ENCODE measurements at regions not wholly inside any gene's neighbourhood (a gene's known extent, or its start where the extent isn't known, plus 50 kb on each side); places are given as distances from the start of the nearest gene placed in this dataset.

DNA sequence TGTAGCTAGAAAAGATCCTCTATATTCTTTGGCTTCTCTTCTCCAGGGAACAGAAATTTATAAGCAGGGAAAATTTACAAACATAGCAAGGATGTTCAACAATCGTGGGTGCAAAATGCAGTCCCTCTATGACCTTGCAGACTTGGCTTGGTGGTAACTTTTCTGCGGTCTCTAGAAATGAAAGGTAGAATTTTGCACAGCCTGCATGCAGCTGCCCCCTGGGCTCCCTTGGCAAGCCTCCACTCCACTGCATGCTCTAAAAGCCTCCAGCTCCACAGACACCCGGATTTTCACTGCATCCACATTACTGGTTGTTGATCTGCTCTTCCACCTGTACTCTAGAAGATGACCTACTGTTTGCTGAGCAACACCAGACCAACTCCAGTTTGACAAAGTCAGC lies 236.5 kb upstream of the EYS start:
- no peak for TF ChIP-seq ZNF274 (IDR thresholded peaks at IDR 0.05; ENCODE audit: low read length)
- no peak for TF ChIP-seq ZNF274 (tag by site-specific recombination; IDR thresholded peaks at IDR 0.05; ENCODE audit: borderline replicate concordance)
- TF ChIP-seq ZBTB8A (tag by site-specific recombination; IDR thresholded peaks at IDR 0.05), result no peak
- TF ChIP-seq TCF7L2 (IDR thresholded peaks at IDR 0.05; ENCODE audit: borderline replicate concordance, low read depth, low read length), result no peak
- no peak for TF ChIP-seq SETDB1 (IDR thresholded peaks at IDR 0.05; ENCODE audit: insufficient read length, low read length)
- no peak for TF ChIP-seq ZNF548 (tag by site-specific recombination; IDR thresholded peaks at IDR 0.05)
- TF ChIP-seq, protein P1, sequence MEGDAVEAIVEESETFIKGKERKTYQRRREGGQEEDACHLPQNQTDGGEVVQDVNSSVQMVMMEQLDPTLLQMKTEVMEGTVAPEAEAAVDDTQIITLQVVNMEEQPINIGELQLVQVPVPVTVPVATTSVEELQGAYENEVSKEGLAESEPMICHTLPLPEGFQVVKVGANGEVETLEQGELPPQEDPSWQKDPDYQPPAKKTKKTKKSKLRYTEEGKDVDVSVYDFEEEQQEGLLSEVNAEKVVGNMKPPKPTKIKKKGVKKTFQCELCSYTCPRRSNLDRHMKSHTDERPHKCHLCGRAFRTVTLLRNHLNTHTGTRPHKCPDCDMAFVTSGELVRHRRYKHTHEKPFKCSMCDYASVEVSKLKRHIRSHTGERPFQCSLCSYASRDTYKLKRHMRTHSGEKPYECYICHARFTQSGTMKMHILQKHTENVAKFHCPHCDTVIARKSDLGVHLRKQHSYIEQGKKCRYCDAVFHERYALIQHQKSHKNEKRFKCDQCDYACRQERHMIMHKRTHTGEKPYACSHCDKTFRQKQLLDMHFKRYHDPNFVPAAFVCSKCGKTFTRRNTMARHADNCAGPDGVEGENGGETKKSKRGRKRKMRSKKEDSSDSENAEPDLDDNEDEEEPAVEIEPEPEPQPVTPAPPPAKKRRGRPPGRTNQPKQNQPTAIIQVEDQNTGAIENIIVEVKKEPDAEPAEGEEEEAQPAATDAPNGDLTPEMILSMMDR (tag by site-specific recombination; IDR thresholded peaks at IDR 0.05), result no peak
- no peak for TF ChIP-seq GLI4 (tag by site-specific recombination; IDR thresholded peaks at IDR 0.05)
- TF ChIP-seq MYNN (tag by site-specific recombination; IDR thresholded peaks at IDR 0.05; ENCODE audit: borderline replicate concordance), result no peak
- TF ChIP-seq YY1 (tag by site-specific recombination; IDR thresholded peaks at IDR 0.05), result no peak
- no peak for TF ChIP-seq ZBTB1 (tag by site-specific recombination; IDR thresholded peaks at IDR 0.05)
- no peak for TF ChIP-seq ZNF140 (tag by site-specific recombination; IDR thresholded peaks at IDR 0.05)

Data from HEK293 (cell line).